Stimulated activated CD4-positive, alpha-beta T cell treated with anti-CD3 and anti-CD28 coated beads, Interleukin-12 subunit alpha, Interleukin-12 subunit beta, amount 100 ng/mL, for 24 hours (primary cell): ENCODE measurements at regions not wholly inside any gene's neighbourhood (a gene's known extent, or its start where the extent isn't known, plus 50 kb on each side); places are given as distances from the start of the nearest gene placed in this dataset.
A peak's percentile ranks its signal among the peaks of the same experiment; 100 is the strongest.

Experiments
- DNase-seq, 2 experiments: peaks; one replicate each; pipeline ENCODE4 v3.0.0-alpha.2; 2020; ENCODE audit warnings: low read depth in 2 of 2

DNA sequence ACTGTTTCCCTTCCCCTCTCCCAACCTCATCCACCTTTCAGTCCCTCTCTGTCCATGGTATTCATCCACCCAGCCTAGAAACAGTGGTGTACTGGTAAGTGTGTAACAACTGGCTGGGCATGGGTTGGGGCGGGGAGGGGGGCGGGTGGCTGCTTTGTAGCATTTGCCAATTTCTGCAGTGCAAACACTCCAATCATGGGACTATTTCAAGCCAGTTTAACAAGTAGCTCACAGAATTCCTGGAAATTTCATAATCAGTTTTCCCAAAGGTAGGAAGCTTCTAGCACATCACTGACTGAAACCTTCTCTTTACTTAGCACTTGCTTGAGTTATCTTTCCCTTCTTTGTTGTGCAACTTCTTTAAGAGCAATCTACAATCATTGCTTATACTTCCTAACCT lies 100.8 kb upstream of the WASF3 start:
- no peak for DNase-seq

DNA sequence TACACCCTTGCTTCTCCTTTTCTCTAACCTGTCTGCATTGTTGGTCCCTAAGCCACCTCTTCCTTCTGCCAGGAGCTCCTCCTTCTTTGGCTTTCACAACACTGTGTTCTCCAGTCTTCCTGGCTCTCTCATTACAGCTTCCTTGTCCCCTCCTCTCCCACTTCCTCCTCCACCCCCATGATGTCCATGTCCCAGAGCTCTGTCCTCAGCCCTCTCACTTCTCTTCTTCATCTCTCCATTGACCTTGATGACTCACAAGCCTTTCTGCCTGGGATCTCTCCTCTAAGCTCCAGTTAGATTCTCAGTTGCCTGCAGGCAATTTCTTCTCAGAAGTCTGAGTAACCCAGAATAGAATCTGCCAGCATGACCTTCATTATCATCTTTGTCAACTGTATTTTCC lies 100.3 kb upstream of the WASF3 start:
- no peak for DNase-seq

GRCh38 chr13:26458196-26458749 lies 99.2 kb upstream of the WASF3 start:
- no peak for DNase-seq

GRCh38 chr13:26459276-26460131 lies 98.0 kb upstream of the WASF3 start:
- no peak for DNase-seq

- no peak for DNase-seq
Measured at GRCh38 chr13:26460648-26461047, 96.8 kb upstream of the WASF3 start.

GRCh38 chr13:26463296-26463695 lies 94.2 kb upstream of the WASF3 start:
- no peak for DNase-seq

DNA sequence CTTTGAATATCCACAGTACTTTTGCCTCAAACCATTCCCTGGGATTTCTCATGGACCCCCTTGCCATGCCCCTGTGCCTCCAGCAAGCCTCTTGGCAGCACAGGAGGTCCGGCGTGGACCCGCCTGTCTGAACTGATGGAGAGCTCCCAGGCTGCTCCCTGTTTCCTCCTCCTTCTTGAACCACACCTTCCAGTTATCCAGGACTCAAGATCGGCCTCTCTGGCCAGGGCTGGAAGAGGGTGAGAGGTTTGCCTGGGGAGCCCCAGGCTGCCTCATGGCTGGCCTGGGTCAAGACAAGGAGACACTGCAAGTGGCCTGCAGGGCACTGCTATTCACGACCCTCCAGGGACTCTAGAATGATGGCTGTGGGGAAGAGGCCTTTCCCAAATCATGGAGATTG lies 93.6 kb upstream of the WASF3 start:
- DNase-seq = no peak

- DNase-seq = no peak
Measured at GRCh38 chr13:26465514-26465913, 92.0 kb upstream of the WASF3 start.

DNA sequence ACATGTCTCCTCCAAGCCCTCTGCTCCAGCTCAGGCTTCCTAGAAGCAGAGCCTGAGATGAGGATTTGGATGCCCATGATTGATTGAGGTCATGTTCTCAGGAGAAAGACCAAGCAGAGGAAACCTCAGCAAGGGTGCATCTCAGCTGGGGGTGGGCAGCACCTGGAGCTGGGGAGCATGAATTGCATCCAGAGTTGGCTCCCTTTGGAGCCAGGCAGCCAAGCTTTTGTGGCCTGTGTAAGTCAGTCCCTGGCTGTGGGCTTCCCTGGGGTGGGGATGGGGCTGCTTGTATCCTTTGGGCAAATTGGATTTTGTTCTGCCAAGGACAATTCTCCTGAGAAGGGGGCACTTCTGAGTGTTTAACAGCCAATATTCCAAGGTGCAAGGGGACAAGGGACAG lies 91.5 kb upstream of the WASF3 start:
- no peak for DNase-seq

DNA sequence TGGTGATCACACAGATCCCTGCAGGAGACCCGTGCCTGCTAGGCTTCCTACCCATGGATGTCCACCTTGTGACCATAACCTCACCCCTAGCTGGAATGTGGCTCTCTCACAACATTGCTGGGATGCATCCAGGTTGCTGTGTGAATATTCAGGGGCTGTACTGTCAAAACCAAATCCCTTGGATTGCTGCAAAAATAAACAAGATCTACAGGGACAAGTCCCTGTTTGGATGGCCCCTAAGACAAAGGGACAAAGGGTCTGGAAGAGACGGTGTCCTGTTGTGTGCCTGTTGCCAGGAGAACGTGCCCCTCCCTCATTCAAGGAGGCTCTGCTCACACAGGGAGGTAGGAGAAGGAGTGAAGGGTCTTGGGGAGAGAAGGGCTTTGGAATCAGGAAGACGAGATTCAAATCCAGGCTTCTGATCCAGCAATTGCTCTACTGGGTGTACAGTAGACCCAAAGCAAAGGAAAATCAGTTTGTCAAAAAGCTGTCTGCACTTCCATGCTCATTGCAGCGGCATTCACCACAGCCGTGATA lies 89.2 kb upstream of the WASF3 start:
- no peak for DNase-seq

DNA sequence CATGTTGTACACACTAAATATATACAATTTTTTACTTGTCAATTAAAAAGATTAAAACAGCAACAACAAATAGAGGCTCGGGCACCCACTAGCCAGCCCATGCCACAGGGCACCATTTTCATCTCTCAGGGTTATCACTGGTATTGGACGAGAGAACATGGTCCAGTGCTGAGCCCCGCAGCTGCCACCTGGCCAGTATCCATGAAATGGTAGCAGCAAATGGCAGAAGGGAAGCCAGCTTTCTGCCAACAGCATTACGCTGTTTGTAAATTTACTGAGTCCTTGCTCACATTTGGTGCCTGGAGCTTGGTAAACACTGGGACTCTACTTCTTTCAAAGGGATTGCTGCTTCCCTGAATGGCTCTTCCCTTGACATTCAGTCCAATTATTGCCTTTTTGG lies 87.9 kb upstream of the WASF3 start:
- DNase-seq = no peak

- DNase-seq = no peak
Measured at GRCh38 chr13:26471807-26472206, 85.7 kb upstream of the WASF3 start.

GRCh38 chr13:26473571-26474230 lies 83.8 kb upstream of the WASF3 start:
- no peak for DNase-seq

GRCh38 chr13:26474286-26474685 lies 83.2 kb upstream of the WASF3 start:
- no peak for DNase-seq

DNA sequence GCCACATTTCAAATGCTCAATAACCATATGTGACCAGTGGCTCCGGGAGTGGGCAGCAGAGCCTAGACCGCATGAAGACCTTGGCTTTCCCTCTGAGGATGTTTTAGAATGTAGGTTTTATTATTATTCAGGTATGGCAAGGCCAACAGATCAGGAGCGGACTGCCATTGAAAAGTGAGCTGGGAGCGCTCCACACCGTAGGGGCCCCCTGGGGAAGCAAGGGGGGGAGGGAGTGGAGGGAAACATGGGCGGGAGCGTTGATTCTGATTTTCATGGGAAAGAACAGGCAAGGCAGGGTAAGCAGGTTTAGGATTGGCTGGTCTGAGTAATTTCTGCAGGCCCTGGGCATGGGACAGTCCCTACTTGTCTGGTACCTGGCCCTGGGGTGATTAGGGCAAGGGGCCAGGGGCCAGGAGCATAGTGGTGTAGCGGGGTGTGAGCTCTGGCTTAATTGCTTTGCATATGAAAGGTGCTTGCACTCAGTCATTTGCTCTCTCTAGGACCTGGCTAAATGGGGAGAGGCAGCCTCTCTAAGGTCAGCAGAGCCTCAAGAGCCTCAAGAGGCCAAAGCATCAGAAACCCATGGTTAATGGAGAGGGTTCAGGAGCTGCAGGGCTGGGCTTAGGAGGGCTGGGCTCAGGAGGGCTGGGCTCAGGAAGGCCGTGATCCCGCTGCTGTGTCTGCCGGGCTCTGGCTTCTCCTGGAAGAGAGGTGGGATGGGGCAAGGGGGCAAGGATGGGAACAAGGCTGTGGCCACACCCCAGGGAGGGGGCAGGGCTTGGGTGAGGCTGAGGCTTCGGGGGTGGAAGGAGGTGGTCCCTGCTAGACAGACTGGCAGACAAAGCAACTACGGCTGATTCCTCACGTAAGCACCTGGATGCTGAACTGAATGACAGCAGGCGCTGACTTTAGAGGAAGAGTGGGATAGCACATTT lies 82.0 kb upstream of the WASF3 start:
- DNase-seq = no peak

GRCh38 chr13:26476111-26476781 lies 81.2 kb upstream of the WASF3 start:
- DNase-seq = no peak

DNA sequence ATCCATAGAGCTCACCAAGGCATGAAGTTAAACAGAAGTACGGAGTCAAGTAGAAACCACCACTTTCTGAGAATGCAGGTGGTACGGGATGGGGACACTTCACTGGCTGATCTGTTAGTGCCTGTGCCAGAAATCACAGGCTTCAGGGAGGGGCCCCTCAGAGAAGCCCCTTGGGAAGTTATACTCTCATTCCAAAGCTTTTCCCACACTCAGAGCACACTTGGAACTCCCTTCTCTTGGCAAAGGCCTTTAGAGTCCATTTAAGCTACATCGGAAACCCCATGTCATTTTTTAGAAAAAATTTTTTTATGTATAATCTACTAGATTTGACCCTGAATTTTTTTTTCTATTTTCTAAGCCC lies 80.7 kb upstream of the WASF3 start:
- DNase-seq = no peak

DNA sequence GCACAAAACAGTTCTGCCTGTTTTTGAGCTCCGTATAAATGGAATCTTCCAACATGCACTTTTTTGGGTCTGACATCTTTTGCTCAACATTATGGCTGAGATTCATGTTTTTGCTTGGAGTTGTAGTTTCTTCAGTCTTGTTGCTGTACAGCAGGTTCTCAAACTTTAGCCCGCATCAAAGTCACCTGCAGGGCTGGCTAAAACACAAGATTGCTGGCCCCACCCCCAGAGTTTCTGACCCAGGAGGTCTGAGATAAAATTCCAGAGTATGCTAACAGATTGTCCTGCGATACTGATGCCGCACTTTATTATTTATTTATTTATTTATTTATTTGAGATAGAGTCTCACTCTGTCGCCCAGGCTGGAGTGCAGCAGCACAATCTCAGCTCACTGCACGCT lies 79.8 kb upstream of the WASF3 start:
- DNase-seq = no peak

DNA sequence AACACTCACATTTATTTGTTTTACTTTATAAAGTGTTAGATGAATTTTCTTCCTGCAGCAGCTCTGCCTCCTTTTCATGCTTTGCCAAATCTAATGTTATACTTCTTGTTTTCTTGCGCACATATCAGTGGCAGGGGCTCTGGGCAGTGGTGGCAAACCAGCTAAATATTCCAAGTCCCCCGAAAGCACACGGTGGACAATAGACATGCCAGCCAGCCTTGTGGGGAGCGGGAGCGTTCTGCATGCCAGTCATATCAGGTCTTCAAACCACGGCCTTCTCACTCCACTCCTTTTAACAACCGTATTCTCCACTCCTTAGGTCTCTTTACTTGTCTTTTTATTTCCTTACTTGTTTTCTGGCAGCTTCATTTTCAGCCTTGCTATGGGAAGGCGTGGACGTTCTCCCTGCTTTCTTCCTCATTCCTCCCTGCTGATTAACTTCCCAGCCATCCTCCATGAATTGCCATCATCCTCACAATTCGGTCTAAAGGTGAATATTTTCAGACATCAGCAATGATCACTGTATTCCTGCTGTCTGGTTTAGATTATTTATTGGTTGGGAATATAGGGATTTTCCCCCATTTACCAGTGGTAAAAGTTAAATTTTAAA lies 77.1 kb upstream of the WASF3 start:
- no peak for DNase-seq

- DNase-seq = peak; percentile 24 to 56
Measured at GRCh38 chr13:26482451-26483197, 74.9 kb upstream of the WASF3 start.
